T-helper 1 cell treated with Interleukin-12 subunit alpha and Interleukin-12 subunit beta and Interleukin-4 antibody, amounts not matched to agents 30 μg/mL and 1 μg/mL, for 36 hours (primary cell): ENCODE measurements at regions not wholly inside any gene's neighbourhood (a gene's known extent, or its start where the extent isn't known, plus 50 kb on each side); places are given as distances from the start of the nearest gene placed in this dataset.

ENCODE experiments used
- H3K27ac Mint-ChIP-seq: one replicate; pipeline ENCODE4 v1.8.0; 2021; ENCODE audit warnings: mild to moderate bottlenecking, mixed read lengths
- H3K27me3 Mint-ChIP-seq: one replicate; pipeline ENCODE4 v1.8.0; 2021; ENCODE audit warnings: low read depth, mixed read lengths
- H3K36me3 Mint-ChIP-seq: one replicate; pipeline ENCODE4 v1.8.0; 2021; ENCODE audit warnings: low read depth, mixed read lengths
- H3K4me1 Mint-ChIP-seq: one replicate; pipeline ENCODE4 v1.8.0; 2021; ENCODE audit warnings: low read depth, mixed read lengths
- H3K4me3 Mint-ChIP-seq: one replicate; pipeline ENCODE4 v1.8.0; 2021; ENCODE audit warnings: mild to moderate bottlenecking, moderate library complexity, mixed read lengths
- H3K9me3 Mint-ChIP-seq: one replicate; pipeline ENCODE4 v1.8.0; 2021; ENCODE audit warnings: mixed read lengths

DNA sequence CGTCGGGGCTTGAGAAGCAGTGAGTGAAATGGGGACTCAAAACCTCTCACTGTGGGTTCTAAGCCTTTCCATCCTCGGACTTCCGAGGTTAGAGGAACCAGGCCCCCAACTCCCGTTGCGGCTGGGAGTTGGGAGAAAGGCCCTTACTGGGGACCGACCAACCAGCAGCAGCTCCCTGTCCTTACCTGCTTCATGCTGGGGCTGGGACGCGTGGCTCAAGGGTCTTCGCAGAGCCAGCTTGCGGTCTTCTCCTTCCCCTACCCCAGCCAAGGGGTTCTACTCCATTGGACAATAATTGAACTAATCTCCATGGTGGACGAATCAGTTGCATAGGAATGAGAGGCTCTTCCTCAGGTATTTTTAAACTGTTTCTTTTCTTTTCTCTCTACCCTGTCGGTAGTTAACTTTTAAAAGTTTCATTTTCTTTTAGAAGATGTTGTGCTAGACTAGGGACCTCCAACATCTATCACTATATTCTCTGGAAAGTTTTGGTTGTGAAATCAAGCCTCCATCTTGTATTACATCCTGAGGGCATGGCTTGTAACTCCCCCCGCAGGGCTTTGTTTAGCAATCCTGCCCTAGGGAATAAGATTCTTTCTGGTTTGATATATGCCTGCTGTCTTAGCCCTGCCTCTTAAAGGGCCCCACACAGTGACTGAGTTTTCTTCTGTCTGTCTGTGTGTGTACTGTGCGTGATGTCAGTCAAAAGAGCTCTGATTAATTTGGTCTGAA lies 1027.1 kb upstream of the PCDH9 start:
- H3K9me3 Mint-ChIP-seq = peaks cover 24% of the 10 kb centered on the region
- no peak overlapping the region for H3K27ac Mint-ChIP-seq
- no peaks in the 10 kb centered on the region for H3K36me3 Mint-ChIP-seq
- no peaks in the 10 kb centered on the region for H3K27me3 Mint-ChIP-seq
- H3K4me1 Mint-ChIP-seq = no peaks in the 10 kb centered on the region
- H3K4me3 Mint-ChIP-seq = no peak overlapping the region

DNA sequence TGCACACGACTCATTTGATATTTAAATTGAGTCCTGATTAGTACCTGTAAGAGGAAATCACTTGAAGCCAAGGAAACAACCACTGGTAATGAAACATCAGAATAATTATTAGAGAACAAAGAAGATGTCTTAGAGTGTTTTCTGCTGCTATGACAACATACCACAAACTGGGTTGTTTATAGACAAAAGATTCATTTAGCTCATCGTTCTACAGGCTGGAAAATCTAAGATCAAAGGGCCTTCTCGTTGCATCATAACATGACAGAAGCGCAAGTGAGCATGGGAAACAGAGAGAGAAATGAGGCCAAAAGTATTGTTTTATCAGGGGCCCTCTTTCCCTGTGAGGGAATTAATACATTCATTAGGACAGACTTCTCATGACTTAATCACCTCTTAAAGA lies 1024.0 kb upstream of the PCDH9 start:
- H3K4me1 Mint-ChIP-seq = no peaks in the 10 kb centered on the region
- no peak overlapping the region for H3K27ac Mint-ChIP-seq
- H3K36me3 Mint-ChIP-seq = no peaks in the 10 kb centered on the region
- peaks cover 22% of the 10 kb centered on the region for H3K9me3 Mint-ChIP-seq
- H3K27me3 Mint-ChIP-seq = no peaks in the 10 kb centered on the region
- H3K4me3 Mint-ChIP-seq = no peak overlapping the region

DNA sequence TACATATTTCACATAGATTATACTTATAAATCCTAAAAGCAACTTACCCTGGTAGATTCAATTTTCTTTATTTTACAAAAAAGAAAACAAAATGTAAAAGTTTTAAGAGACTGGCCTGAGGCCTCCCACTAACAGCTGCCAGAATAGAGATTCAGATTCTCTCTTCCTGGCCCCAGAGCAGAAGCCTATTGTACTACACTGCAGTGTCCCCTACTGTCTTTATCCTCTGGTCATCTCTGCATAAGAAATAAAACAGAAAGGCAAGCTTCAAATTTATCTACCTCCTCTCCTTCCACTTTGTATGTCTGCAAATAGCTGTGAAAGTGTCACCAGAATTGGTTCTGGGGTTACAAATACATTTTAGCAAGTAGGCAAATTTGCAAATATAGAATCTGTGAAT lies 1004.1 kb upstream of the PCDH9 start:
- H3K4me1 Mint-ChIP-seq = no peaks in the 10 kb centered on the region
- H3K36me3 Mint-ChIP-seq = no peaks in the 10 kb centered on the region
- H3K27me3 Mint-ChIP-seq = no peaks in the 10 kb centered on the region
- H3K4me3 Mint-ChIP-seq = no peak overlapping the region
- peaks cover 12% of the 10 kb centered on the region for H3K9me3 Mint-ChIP-seq
- no peak overlapping the region for H3K27ac Mint-ChIP-seq

DNA sequence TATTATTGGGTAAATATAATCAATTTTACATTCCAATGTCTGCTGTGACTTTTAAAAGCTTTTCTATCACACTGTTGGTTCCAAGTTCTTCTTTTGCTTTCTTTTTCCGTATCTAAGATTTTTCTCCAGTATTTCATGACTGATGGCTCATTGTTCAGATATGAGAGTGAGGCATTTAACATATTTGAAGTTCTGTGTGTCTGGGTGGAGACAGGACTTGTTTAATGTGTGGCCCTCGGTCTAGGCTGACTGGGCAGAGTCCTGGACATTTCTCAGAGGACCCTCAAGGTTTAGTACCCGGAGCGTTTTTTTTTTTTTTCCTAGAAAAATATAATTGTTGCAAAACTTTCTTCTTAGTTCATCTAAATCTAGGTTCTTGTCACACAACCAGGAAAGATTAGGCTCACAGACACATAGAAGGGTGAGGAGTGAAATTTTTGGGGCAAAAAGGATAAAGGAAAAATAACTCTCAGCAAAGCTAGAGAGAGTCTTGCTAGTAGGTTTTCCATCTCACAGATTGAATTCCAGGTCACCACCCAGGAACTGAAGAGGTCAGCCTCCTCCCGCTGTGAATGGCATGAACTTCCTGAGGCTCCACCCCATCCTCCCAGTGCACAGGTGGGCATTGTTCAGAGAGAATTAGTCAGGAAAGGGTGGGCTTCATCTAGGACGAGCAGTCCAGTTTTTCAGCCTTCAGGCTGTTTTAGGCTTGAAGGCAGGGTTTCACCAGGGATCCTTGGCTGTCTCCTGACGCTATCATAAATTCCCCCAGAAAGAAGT lies 1002.4 kb upstream of the PCDH9 start:
- Mint-ChIP-seq H3K27ac (no peak overlapping the region), H3K4me3 (no peak overlapping the region), H3K27me3 (no peaks in the 10 kb centered on the region), H3K36me3 (no peaks in the 10 kb centered on the region), H3K9me3 (peaks cover 12% of the 10 kb centered on the region), H3K4me1 (no peaks in the 10 kb centered on the region)

DNA sequence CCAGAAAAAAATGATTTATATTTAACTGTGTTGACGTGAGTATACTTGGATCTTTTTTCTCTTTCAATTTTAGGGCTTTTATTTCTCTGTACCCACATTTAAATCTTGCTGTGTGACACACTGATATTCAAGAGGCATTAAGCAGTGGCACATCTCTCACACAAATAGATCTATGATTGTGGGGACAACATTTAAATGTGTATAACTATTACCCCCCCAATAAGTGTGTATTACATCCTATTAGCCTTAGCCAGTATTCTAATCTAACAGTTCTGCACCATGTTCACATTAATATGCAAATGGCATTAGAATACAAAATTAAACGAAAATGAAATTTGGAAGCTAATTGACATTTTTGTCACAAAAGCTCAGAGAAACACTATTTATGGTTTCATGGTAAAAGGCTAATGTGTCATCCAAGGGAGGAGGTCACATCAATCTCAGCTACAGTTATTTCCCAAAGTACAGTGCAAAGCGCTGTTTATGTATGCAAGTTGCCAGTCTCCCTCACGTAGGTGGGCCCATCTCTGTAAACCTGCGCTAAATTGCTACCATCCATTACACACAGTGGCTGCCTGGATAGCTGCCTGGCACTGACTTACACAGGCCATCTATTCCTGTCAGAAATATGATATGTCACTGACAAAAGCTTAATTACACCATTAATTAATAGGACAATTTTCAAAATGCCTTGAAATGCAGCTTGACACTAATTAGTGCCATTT lies 984.7 kb upstream of the PCDH9 start:
- no peak overlapping the region for H3K27ac Mint-ChIP-seq
- H3K4me3 Mint-ChIP-seq = no peak overlapping the region
- no peaks in the 10 kb centered on the region for H3K27me3 Mint-ChIP-seq
- no peaks in the 10 kb centered on the region for H3K4me1 Mint-ChIP-seq
- no peaks in the 10 kb centered on the region for H3K36me3 Mint-ChIP-seq
- peaks cover 29% of the 10 kb centered on the region for H3K9me3 Mint-ChIP-seq

DNA sequence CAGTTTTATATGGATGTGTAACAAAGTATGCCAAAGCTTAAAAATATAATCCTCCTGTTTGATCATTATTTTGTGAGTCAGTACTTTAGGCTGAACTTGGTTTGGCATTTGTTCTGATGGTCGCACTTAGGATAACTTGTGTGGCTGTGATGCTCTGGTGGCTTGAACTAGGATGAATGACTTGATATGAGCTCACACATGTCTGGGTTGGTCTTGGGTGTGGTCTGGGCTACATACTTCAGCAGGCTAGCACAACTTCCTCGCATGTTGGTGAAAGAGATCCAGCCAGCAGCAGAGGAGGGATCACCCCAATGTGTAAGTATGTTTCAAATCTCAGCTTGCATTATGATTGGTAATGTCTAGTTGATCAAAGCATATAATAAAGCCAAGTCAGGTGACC lies 969.1 kb upstream of the PCDH9 start:
- H3K9me3 Mint-ChIP-seq = no peaks in the 10 kb centered on the region
- no peak overlapping the region for H3K27ac Mint-ChIP-seq
- no peak overlapping the region for H3K4me3 Mint-ChIP-seq
- no peaks in the 10 kb centered on the region for H3K4me1 Mint-ChIP-seq
- no peaks in the 10 kb centered on the region for H3K27me3 Mint-ChIP-seq
- no peaks in the 10 kb centered on the region for H3K36me3 Mint-ChIP-seq

DNA sequence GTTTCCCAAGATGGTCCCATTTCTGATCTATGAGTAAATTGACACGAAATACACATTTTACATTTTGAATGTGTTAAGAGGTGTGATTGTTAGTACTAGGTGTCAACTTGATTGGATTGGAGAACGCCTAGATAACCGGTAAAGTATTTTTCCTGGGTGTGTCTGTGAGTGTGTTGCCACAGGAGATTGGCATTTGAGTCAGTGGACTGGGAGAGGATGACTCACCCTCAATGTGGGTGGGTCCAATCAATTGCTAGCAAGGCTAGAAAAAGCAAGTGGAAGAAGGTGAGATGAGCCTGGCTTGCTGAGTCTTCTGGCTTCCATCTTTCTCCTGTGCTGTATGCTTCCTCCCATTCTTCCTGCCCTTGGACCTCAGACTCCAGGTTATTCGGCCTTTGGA lies 960.7 kb upstream of the PCDH9 start:
- no peak overlapping the region for H3K4me3 Mint-ChIP-seq
- H3K27ac Mint-ChIP-seq = no peak overlapping the region
- H3K4me1 Mint-ChIP-seq = no peaks in the 10 kb centered on the region
- no peaks in the 10 kb centered on the region for H3K27me3 Mint-ChIP-seq
- peaks cover 15% of the 10 kb centered on the region for H3K9me3 Mint-ChIP-seq
- no peaks in the 10 kb centered on the region for H3K36me3 Mint-ChIP-seq

DNA sequence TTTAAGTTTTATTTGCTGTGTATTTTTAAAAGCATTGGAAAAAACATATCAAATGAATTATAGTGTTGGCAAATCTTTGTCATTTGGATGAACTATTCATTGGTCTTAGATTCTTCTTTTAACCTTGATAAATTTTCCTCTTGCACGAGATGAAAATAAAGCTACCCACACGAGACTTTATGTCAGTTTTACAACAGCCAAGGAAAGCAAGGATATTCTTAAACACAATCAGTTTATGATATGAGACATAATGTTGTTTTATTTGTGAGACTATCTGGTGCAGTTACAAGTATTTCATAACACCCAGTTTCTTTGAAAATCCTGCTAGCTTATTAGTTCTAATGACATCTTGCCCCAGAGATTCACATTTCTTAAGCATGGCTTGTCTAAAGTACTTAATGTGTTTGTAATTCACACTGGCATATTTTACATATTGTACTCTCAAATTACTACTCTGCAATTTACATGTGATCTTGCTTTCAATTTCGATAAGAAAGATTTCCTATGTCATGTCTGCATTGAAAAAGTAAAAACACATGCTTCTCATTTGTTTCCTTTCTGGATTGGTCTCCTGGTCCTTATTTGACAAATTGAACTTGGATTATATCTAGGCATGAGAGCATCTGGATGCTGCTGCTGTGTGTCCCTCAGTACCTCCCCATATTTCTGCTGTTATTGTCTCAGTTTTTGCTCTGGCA lies 955.5 kb upstream of the PCDH9 start:
- Mint-ChIP-seq H3K36me3 (no peaks in the 10 kb centered on the region), H3K27ac (no peak overlapping the region), H3K9me3 (peaks cover 23% of the 10 kb centered on the region), H3K4me1 (no peaks in the 10 kb centered on the region), H3K4me3 (no peak overlapping the region), H3K27me3 (no peaks in the 10 kb centered on the region)

DNA sequence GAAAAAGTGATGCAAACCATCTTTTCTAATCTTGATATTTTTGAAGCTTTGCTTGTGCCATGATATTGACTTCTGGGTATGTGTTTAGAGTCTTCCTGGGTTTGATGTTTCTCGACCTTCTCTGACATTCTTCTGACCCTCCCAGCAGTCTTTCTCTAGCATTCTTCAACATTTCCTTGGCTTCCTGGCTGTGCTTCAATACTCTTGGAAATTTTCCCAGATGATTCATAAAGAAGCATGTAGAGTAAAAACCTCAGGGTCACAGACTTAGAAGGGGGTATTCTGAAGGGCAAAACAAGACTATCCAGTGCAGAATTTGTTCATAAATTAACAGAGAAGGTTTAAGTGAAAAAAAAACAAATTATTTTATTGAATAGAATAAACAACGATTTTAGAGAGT lies 946.3 kb upstream of the PCDH9 start:
- no peaks in the 10 kb centered on the region for H3K36me3 Mint-ChIP-seq
- H3K9me3 Mint-ChIP-seq = peaks cover 20% of the 10 kb centered on the region
- no peaks in the 10 kb centered on the region for H3K4me1 Mint-ChIP-seq
- H3K27ac Mint-ChIP-seq = no peak overlapping the region
- H3K4me3 Mint-ChIP-seq = no peak overlapping the region
- H3K27me3 Mint-ChIP-seq = no peaks in the 10 kb centered on the region

DNA sequence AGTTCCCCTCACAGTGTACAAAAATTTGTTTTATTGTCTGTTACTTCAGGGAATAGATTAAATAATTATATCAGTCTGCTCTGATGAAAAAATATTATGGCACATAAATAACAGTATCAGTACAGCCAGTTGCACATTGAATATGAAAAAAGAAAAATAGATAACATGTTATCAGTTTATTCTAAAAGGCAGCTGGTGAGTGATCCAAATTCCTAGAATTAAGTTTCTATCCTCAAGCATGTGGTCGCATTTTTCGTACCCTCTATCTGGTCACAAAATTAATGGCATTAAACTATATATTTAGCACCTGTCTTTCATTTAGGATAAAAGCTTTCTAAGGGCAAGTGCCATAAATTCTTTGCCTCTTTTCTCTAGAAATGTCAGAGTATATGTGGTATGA lies 944.8 kb upstream of the PCDH9 start:
- Mint-ChIP-seq H3K27me3 (no peaks in the 10 kb centered on the region), H3K36me3 (no peaks in the 10 kb centered on the region)

DNA sequence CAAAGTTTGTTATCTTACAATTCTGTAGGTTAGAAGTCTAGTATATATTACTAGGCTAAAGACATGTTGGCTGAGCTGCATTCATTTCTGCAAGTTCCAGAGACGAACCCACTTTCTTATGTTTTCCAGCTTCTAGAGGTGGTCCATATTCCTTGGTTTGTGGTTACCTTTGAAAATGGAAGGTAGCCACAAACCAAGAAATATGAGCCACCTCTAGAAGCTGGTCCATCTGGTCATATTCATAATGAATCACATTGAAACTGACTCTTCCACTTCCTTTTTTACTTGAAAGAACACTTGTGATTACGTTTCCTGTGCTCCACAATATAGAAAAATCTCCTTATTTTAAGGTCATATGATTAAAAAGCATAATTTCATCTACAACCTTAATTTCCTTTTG lies 943.0 kb upstream of the PCDH9 start:
- no peak overlapping the region for H3K27ac Mint-ChIP-seq
- H3K4me1 Mint-ChIP-seq = no peaks in the 10 kb centered on the region
- no peaks in the 10 kb centered on the region for H3K27me3 Mint-ChIP-seq

More for the DNA sequence above, 944.8 kb upstream of the PCDH9 start:
- Mint-ChIP-seq H3K4me3 (no peak overlapping the region), H3K9me3 (peaks cover 15% of the 10 kb centered on the region), H3K4me1 (no peaks in the 10 kb centered on the region), H3K27ac (no peak overlapping the region)

DNA sequence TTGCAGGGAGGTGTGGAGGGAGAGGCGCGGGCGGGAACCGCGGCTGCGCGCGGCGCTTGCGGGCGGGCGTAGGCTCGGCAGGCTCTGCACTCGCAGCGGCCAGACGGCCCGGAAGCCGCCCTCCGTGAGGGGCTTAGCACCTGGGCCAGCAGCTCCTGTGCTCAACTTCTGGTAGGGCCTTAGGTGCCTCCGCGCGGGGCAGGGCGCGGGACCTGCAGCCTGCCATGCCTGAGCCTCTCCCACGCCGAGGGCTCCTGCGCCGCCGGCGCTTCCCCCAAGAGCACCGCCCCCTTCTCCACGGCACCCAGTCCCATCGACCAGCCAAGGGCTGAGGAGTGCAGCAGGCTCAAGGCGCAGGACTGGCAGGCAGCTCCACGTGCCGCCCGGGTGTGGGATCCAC lies 940.8 kb upstream of the PCDH9 start:
- Mint-ChIP-seq H3K9me3 (peaks cover 11% of the 10 kb centered on the region), H3K27ac (no peak overlapping the region), H3K27me3 (no peaks in the 10 kb centered on the region), H3K4me1 (no peaks in the 10 kb centered on the region), H3K36me3 (no peaks in the 10 kb centered on the region), H3K4me3 (no peak overlapping the region)

More for the DNA sequence above, 943.0 kb upstream of the PCDH9 start:
- Mint-ChIP-seq H3K4me3 (no peak overlapping the region), H3K9me3 (peaks cover 15% of the 10 kb centered on the region), H3K36me3 (no peaks in the 10 kb centered on the region)

DNA sequence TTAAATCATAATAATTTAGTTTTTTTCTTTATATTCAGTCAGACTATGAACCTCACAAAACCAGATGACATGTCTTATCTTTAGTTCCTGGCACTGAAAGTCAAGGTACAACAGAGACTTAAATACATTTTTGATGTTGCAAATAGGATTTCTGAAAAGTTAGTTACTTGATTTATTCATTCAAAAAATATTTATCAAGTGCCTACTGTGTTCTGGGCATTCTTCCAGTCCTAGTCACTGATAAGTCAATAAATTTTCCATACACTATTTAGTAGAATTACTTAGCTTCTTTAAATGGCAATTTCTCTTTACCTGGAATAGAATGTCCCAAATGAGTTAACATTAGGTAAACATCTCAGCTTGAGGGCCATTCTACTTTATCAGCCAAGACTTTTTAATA lies 938.3 kb upstream of the PCDH9 start:
- H3K4me1 Mint-ChIP-seq = no peaks in the 10 kb centered on the region
- peaks cover 9% of the 10 kb centered on the region for H3K9me3 Mint-ChIP-seq
- no peaks in the 10 kb centered on the region for H3K27me3 Mint-ChIP-seq
- no peak overlapping the region for H3K4me3 Mint-ChIP-seq
- H3K27ac Mint-ChIP-seq = no peak overlapping the region
- H3K36me3 Mint-ChIP-seq = no peaks in the 10 kb centered on the region

DNA sequence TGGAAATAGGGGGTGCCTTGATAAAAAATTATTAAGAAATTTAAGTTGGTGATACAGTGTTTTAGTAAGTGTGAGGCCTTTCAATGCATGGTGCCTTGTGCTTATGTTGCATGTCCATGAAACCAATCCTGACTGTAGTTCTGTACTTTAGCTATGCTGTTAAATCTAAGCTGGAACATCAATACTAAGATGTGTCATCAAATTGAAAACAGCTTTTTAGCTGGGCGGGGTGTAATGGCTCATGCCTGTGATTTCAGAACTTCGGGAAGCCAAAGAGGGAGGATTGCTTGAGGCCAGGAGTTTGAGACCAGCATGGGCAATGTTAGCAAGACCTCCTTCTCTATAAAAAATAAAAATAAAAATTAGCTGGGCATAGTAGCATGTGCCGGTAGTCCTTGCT lies 930.3 kb upstream of the PCDH9 start:
- Mint-ChIP-seq H3K9me3 (peaks cover 8% of the 10 kb centered on the region), H3K27ac (no peak overlapping the region), H3K36me3 (no peaks in the 10 kb centered on the region), H3K27me3 (no peaks in the 10 kb centered on the region), H3K4me3 (no peak overlapping the region), H3K4me1 (no peaks in the 10 kb centered on the region)
